ENCODE measurements at regions not wholly inside any gene's neighbourhood (a gene's known extent, or its start where the extent isn't known, plus 50 kb on each side); places are given as distances from the start of the nearest gene placed in this dataset.
"Not testable (repeated sequence)": the region's sequence is repeated elsewhere in the genome, so short reads cannot be mapped to it uniquely, and the experiment has no call there.

GRCh38 chr19:30684613-30685012 lies 312.4 kb downstream of the ZNF536 start:
- TF ChIP-seq CTCF (IDR thresholded peaks at IDR 0.05; ENCODE audit: insufficient read depth, low read length) = no peak
- no peak overlapping the region for H3K4me3 ChIP-seq (ENCODE audit: low read depth, low read length)
- DNase-seq (ENCODE audit: low read depth) = no peak

- TF ChIP-seq CTCF (IDR thresholded peaks at IDR 0.05; ENCODE audit: insufficient read depth, low read length) = peak; percentile 86
- no peak overlapping the region for H3K4me3 ChIP-seq (ENCODE audit: low read depth, low read length)
- DNase-seq (ENCODE audit: low read depth) = peak; percentile 86
Observed at GRCh38 chr19:30682999-30683536, 310.9 kb downstream of the ZNF536 start.

- no peak for DNase-seq (ENCODE audit: low read depth)
- TF ChIP-seq CTCF (IDR thresholded peaks at IDR 0.05; ENCODE audit: insufficient read depth, low read length) = no peak
- H3K4me3 ChIP-seq (ENCODE audit: low read depth, low read length) = no peak overlapping the region
Observed at GRCh38 chr19:30682146-30682998, 310.2 kb downstream of the ZNF536 start.

- no peak for DNase-seq (ENCODE audit: low read depth)
- no peak overlapping the region for H3K4me3 ChIP-seq (ENCODE audit: low read depth, low read length)
- no peak for TF ChIP-seq CTCF (IDR thresholded peaks at IDR 0.05; ENCODE audit: insufficient read depth, low read length)
Observed at GRCh38 chr19:30681162-30682100, 309.2 kb downstream of the ZNF536 start.

GRCh38 chr19:30680399-30680798 lies 308.2 kb downstream of the ZNF536 start:
- not testable (repeated sequence) for DNase-seq (ENCODE audit: low read depth); H3K4me3 ChIP-seq (ENCODE audit: low read depth, low read length)

GRCh38 chr19:30679789-30680188 lies 307.6 kb downstream of the ZNF536 start:
- DNase-seq (ENCODE audit: low read depth) = no peak
- H3K4me3 ChIP-seq (ENCODE audit: low read depth, low read length) = no peak overlapping the region
- TF ChIP-seq CTCF (IDR thresholded peaks at IDR 0.05; ENCODE audit: insufficient read depth, low read length) = no peak

Data from fibroblast of the aortic adventitia (primary cell).